Fibroblast of pulmonary artery (primary cell): ENCODE measurements at regions not wholly inside any gene's neighbourhood (a gene's known extent, or its start where the extent isn't known, plus 50 kb on each side); places are given as distances from the start of the nearest gene placed in this dataset.
"Not testable (repeated sequence)": the region's sequence is repeated elsewhere in the genome, so short reads cannot be mapped to it uniquely, and the experiment has no call there.

Source experiments
- DNase-seq: peaks from one replicate; pipeline ENCODE4 v3.0.0-alpha.2; 2010; ENCODE audit warnings: low read depth
- H3K4me3 ChIP-seq: replicated peaks from 2 replicates; pipeline ENCODE4 v1.5.1; 2011; ENCODE audit warnings: low read depth, mild to moderate bottlenecking, control low read depth, low read length, moderate library complexity
- CTCF ChIP-seq: IDR thresholded peaks from 2 replicates; pipeline ENCODE4 v1.5.1; 2011; ENCODE audit warnings: mild to moderate bottlenecking, control low read depth, low read length, inconsistent platforms; ENCODE audit errors: missing control alignments

- TF ChIP-seq CTCF: no peak
- DNase-seq: no peak
- no peak overlapping the region for H3K4me3 ChIP-seq
Observed at GRCh38 chr11:37259734-37260133, 661.7 kb upstream of the RAG2 start.

GRCh38 chr11:37248145-37248544 lies 650.1 kb upstream of the RAG2 start:
- no peak for DNase-seq
- no peak for TF ChIP-seq CTCF
- no peak overlapping the region for H3K4me3 ChIP-seq

GRCh38 chr11:37246092-37246491 lies 648.1 kb upstream of the RAG2 start:
- not testable (repeated sequence) for H3K4me3 ChIP-seq, DNase-seq

GRCh38 chr11:37230865-37231264 lies 632.8 kb upstream of the RAG2 start:
- DNase-seq: no peak
- TF ChIP-seq CTCF: peak; percentile 2
- H3K4me3 ChIP-seq: no peak overlapping the region

GRCh38 chr11:37223962-37224361 lies 625.9 kb upstream of the RAG2 start:
- no peak for TF ChIP-seq CTCF
- H3K4me3 ChIP-seq: no peak overlapping the region
- DNase-seq: no peak

GRCh38 chr11:37203006-37203405 lies 605.0 kb upstream of the RAG2 start:
- H3K4me3 ChIP-seq: no peak overlapping the region
- TF ChIP-seq CTCF: no peak
- no peak for DNase-seq

GRCh38 chr11:37199082-37199481 lies 601.0 kb upstream of the RAG2 start:
- no peak for TF ChIP-seq CTCF
- DNase-seq: no peak
- H3K4me3 ChIP-seq: no peak overlapping the region

- DNase-seq: no peak
- TF ChIP-seq CTCF: no peak
- no peak overlapping the region for H3K4me3 ChIP-seq
Observed at GRCh38 chr11:37184326-37184725, 586.3 kb upstream of the RAG2 start.
